Inflammatory macrophage treated with lipopolysaccharide for 1 hour (primary cell): ENCODE measurements at regions not wholly inside any gene's neighbourhood (a gene's known extent, or its start where the extent isn't known, plus 50 kb on each side); places are given as distances from the start of the nearest gene placed in this dataset.
"Not testable (repeated sequence)": the region's sequence is repeated elsewhere in the genome, so short reads cannot be mapped to it uniquely, and the experiment has no call there.

ENCODE experiments used
- DNase-seq, 2 donors: peaks; one replicate each; pipeline ENCODE4 v3.0.0-alpha.2; 2020 to 2022

GRCh38 chr9:71504636-71505035, 263.7 kb downstream of the CEMIP2 start:
- DNase-seq: no peak

- DNase-seq: no peak
Observed at GRCh38 chr9:71498691-71499090, 269.6 kb downstream of the CEMIP2 start.

- DNase-seq: no peak
Observed at GRCh38 chr9:71490810-71491209, 277.5 kb downstream of the CEMIP2 start.

- peak in 1 of 2 donors; percentile 25 for DNase-seq
Observed at GRCh38 chr9:71487061-71487460, 281.3 kb downstream of the CEMIP2 start.

GRCh38 chr9:71485326-71485725, 283.0 kb downstream of the CEMIP2 start:
- no peak for DNase-seq

- no peak for DNase-seq
Observed at GRCh38 chr9:71483436-71483835, 284.9 kb downstream of the CEMIP2 start.

GRCh38 chr9:71479621-71480020, 288.7 kb downstream of the CEMIP2 start:
- no peak for DNase-seq

- no peak for DNase-seq
Observed at GRCh38 chr9:71472400-71472799, 295.9 kb downstream of the CEMIP2 start.

- no peak for DNase-seq
Observed at GRCh38 chr9:71465392-71465791, 302.9 kb downstream of the CEMIP2 start.

GRCh38 chr9:71459082-71459481, 309.2 kb downstream of the CEMIP2 start:
- no peak for DNase-seq

GRCh38 chr9:71446473-71447411, 321.6 kb downstream of the CEMIP2 start:
- DNase-seq: peak in 1 of 2 donors; percentile 6

- no peak for DNase-seq
Observed at GRCh38 chr9:71446106-71446472, 322.2 kb downstream of the CEMIP2 start.

GRCh38 chr9:71442937-71443336, 321.5 kb upstream of the TRPM3 start:
- no peak for DNase-seq

- DNase-seq: no peak
Observed at GRCh38 chr9:71441266-71441665, 319.8 kb upstream of the TRPM3 start.

GRCh38 chr9:71431931-71432330, 310.5 kb upstream of the TRPM3 start:
- no peak for DNase-seq

GRCh38 chr9:71407341-71407740, 285.9 kb upstream of the TRPM3 start:
- DNase-seq: not testable (repeated sequence)

- no peak for DNase-seq
Observed at GRCh38 chr9:71403106-71403505, 281.7 kb upstream of the TRPM3 start.

- DNase-seq: no peak
Observed at GRCh38 chr9:71393005-71393404, 271.6 kb upstream of the TRPM3 start.

- no peak for DNase-seq
Observed at GRCh38 chr9:71384343-71384742, 262.9 kb upstream of the TRPM3 start.

GRCh38 chr9:71383308-71383940, 262.0 kb upstream of the TRPM3 start:
- DNase-seq: no peak

GRCh38 chr9:71368157-71368556, 246.7 kb upstream of the TRPM3 start:
- no peak for DNase-seq

- DNase-seq: no peak
Observed at GRCh38 chr9:71364186-71364955, 242.9 kb upstream of the TRPM3 start.

GRCh38 chr9:71363286-71363961, 242.0 kb upstream of the TRPM3 start:
- DNase-seq: no peak
